Skeletal muscle tissue (tissue), 3 donors: ENCODE measurements at regions not wholly inside any gene's neighbourhood (a gene's known extent, or its start where the extent isn't known, plus 50 kb on each side); places are given as distances from the start of the nearest gene placed in this dataset.
"Not testable (repeated sequence)": the region's sequence is repeated elsewhere in the genome, so short reads cannot be mapped to it uniquely, and the experiment has no call there.

Source experiments
- H3K27ac ChIP-seq: one replicate; pipeline ENCODE4 v1.7.0; 2013; ENCODE audit warnings: mild to moderate bottlenecking, low read depth, low read length, inconsistent platforms
- H3K27me3 ChIP-seq, 3 donors: one replicate each; pipeline ENCODE4 v1.7.0; 2013; ENCODE audit warnings: low read length in 3 of 3; ENCODE audit not compliant: control insufficient read depth in 3 of 3, insufficient read depth in 3 of 3
- H3K36me3 ChIP-seq, 3 donors: one replicate each; pipeline ENCODE4 v1.7.0; 2013; ENCODE audit warnings: low read length in 3 of 3; ENCODE audit not compliant: control insufficient read depth in 3 of 3, insufficient read depth in 3 of 3
- H3K4me1 ChIP-seq, 3 donors: one replicate each; pipeline ENCODE4 v1.7.0; 2013; ENCODE audit warnings: low read length in 3 of 3, mild to moderate bottlenecking in 3 of 3; ENCODE audit not compliant: control insufficient read depth in 3 of 3, insufficient read depth in 3 of 3
- H3K4me3 ChIP-seq, 3 donors: one replicate each; pipeline ENCODE4 v1.7.0; 2013; ENCODE audit warnings: low read length in 3 of 3
- H3K9ac ChIP-seq, 3 donors: one replicate each; pipeline ENCODE4 v1.7.0; 2013; ENCODE audit warnings: low read length in 3 of 3, mild to moderate bottlenecking in 3 of 3, moderate library complexity in 2 of 3, low read depth in 1 of 3
- H3K9me3 ChIP-seq, 3 donors: one replicate each; pipeline ENCODE4 v1.7.0; 2013; ENCODE audit warnings: low read length in 3 of 3; ENCODE audit not compliant: control insufficient read depth in 3 of 3
- donor health status: Osteomylitis.

GRCh38 chr16:18118684-18119083 lies 217.9 kb downstream of the NPIPA8 start:
- H3K4me3 ChIP-seq, H3K27ac ChIP-seq, H3K36me3 ChIP-seq, H3K9me3 ChIP-seq, H3K9ac ChIP-seq, H3K4me1 ChIP-seq, H3K27me3 ChIP-seq: not testable (repeated sequence)

- H3K4me1 ChIP-seq, H3K9me3 ChIP-seq, H3K27ac ChIP-seq, H3K36me3 ChIP-seq, H3K27me3 ChIP-seq, H3K9ac ChIP-seq, H3K4me3 ChIP-seq: not testable (repeated sequence)
Measured at GRCh38 chr16:18118071-18118470, 218.5 kb downstream of the NPIPA8 start.

GRCh38 chr16:18104412-18104811 lies 232.1 kb downstream of the NPIPA8 start:
- H3K36me3 ChIP-seq, H3K4me3 ChIP-seq, H3K27me3 ChIP-seq, H3K27ac ChIP-seq, H3K9me3 ChIP-seq, H3K9ac ChIP-seq, H3K4me1 ChIP-seq: not testable (repeated sequence)

GRCh38 chr16:18101077-18101476 lies 235.5 kb downstream of the NPIPA8 start:
- H3K36me3 ChIP-seq, H3K27me3 ChIP-seq, H3K4me1 ChIP-seq, H3K27ac ChIP-seq, H3K9me3 ChIP-seq, H3K4me3 ChIP-seq, H3K9ac ChIP-seq: not testable (repeated sequence)

- H3K36me3 ChIP-seq, H3K9ac ChIP-seq, H3K4me3 ChIP-seq, H3K4me1 ChIP-seq, H3K27me3 ChIP-seq, H3K9me3 ChIP-seq, H3K27ac ChIP-seq: not testable (repeated sequence)
Measured at GRCh38 chr16:18092605-18093004, 243.9 kb downstream of the NPIPA8 start.

- H3K27ac ChIP-seq, H3K9me3 ChIP-seq, H3K4me3 ChIP-seq, H3K27me3 ChIP-seq, H3K36me3 ChIP-seq, H3K4me1 ChIP-seq, H3K9ac ChIP-seq: not testable (repeated sequence)
Measured at GRCh38 chr16:18080658-18081363, 255.7 kb downstream of the NPIPA8 start.

GRCh38 chr16:18077910-18078309 lies 258.6 kb downstream of the NPIPA8 start:
- H3K36me3 ChIP-seq = not testable (repeated sequence)

GRCh38 chr16:18072161-18072560 lies 264.4 kb downstream of the NPIPA8 start:
- Histone ChIP-seq H3K4me3 (no peak overlapping the region), H3K9me3 (no peaks in the 10 kb centered on the region), H3K4me1 (no peaks in the 10 kb centered on the region), H3K27ac (no peak overlapping the region), H3K27me3 (peaks cover 0 to 2% (median 0%) of the 10 kb centered on the region in 3 donors), H3K36me3 (no peaks in the 10 kb centered on the region), H3K9ac (no peak overlapping the region)

More at GRCh38 chr16:18077910-18078309, 258.6 kb downstream of the NPIPA8 start:
- H3K27me3 ChIP-seq, H3K9me3 ChIP-seq, H3K4me3 ChIP-seq, H3K9ac ChIP-seq, H3K4me1 ChIP-seq, H3K27ac ChIP-seq: not testable (repeated sequence)

- H3K9me3 ChIP-seq = no peaks in the 10 kb centered on the region
- H3K36me3 ChIP-seq = no peaks in the 10 kb centered on the region
- H3K27me3 ChIP-seq = peaks cover 0 to 2% (median 0%) of the 10 kb centered on the region in 3 donors
- H3K4me1 ChIP-seq = no peaks in the 10 kb centered on the region
- H3K4me3 ChIP-seq = no peak overlapping the region
- H3K27ac ChIP-seq = no peak overlapping the region
- no peak overlapping the region for H3K9ac ChIP-seq
Measured at GRCh38 chr16:18069683-18070082, 266.9 kb downstream of the NPIPA8 start.

GRCh38 chr16:18068477-18068876 lies 268.1 kb downstream of the NPIPA8 start:
- Histone ChIP-seq H3K9ac (no peak overlapping the region), H3K27me3 (peaks cover 0 to 2% (median 0%) of the 10 kb centered on the region in 3 donors)

More at GRCh38 chr16:18068477-18068876, 268.1 kb downstream of the NPIPA8 start:
- no peaks in the 10 kb centered on the region for H3K4me1 ChIP-seq
- H3K36me3 ChIP-seq = no peaks in the 10 kb centered on the region
- no peak overlapping the region for H3K27ac ChIP-seq
- no peak overlapping the region for H3K4me3 ChIP-seq
- no peaks in the 10 kb centered on the region for H3K9me3 ChIP-seq
